Liver (tissue), 8 donors: ENCODE measurements at regions not wholly inside any gene's neighbourhood (a gene's known extent, or its start where the extent isn't known, plus 50 kb on each side); places are given as distances from the start of the nearest gene placed in this dataset.

Experiments used
- DNase-seq: peaks from one replicate; pipeline ENCODE4 v3.0.0-alpha.2; 2017; ENCODE audit warnings: low spot score
- H3K27ac ChIP-seq, 2 donors: one replicate each; pipeline ENCODE4 v1.7.0; 2013; ENCODE audit warnings: inconsistent platforms in 2 of 2, low read length in 2 of 2, control low read depth in 1 of 2, low read depth in 1 of 2, mild to moderate bottlenecking in 1 of 2
- H3K27me3 ChIP-seq, 4 donors: one replicate each; pipeline versions ENCODE4 v1.6.1 to v1.7.0; 2013; ENCODE audit warnings: low read length in 3 of 4, inconsistent platforms in 1 of 4, mild to moderate bottlenecking in 1 of 4, moderate library complexity in 1 of 4; ENCODE audit not compliant: control insufficient read depth in 4 of 4, insufficient read depth in 4 of 4
- H3K36me3 ChIP-seq, 4 donors: one replicate each; pipeline versions ENCODE4 v1.6.1 to v1.7.0; 2013; ENCODE audit warnings: low read length in 3 of 4, mild to moderate bottlenecking in 3 of 4, low read depth in 1 of 4, moderate library complexity in 1 of 4; ENCODE audit not compliant: control insufficient read depth in 4 of 4, insufficient read depth in 3 of 4
- H3K4me1 ChIP-seq, 4 donors: one replicate each; pipeline versions ENCODE4 v1.6.1 to v1.7.0; 2013; ENCODE audit warnings: low read length in 3 of 4, mild to moderate bottlenecking in 3 of 4, moderate library complexity in 1 of 4; ENCODE audit not compliant: control insufficient read depth in 4 of 4, insufficient read depth in 4 of 4
- H3K4me3 ChIP-seq, 3 donors: one replicate each; pipeline versions ENCODE4 v1.6.1 to v1.7.0; 2013; ENCODE audit warnings: low read length in 3 of 3, control low read depth in 1 of 3, low read depth in 1 of 3, mild to moderate bottlenecking in 1 of 3
- H3K9ac ChIP-seq, 2 donors: one replicate each; pipeline ENCODE4 v1.7.0; 2013; ENCODE audit warnings: low read length in 2 of 2, mild to moderate bottlenecking in 2 of 2, moderate library complexity in 2 of 2, control low read depth in 1 of 2, low read depth in 1 of 2
- H3K9me3 ChIP-seq, 4 donors: one replicate each; pipeline versions ENCODE4 v1.6.1 to v1.7.0; 2013; ENCODE audit warnings: low read length in 3 of 4; ENCODE audit not compliant: control insufficient read depth in 4 of 4
- CTCF ChIP-seq: fragments of 150-350 bp; IDR thresholded peaks from 2 replicates; pipeline ENCODE4 v1.5.1; 2017; ENCODE audit warnings: improper control_type of control experiment, low read depth, low read length; ENCODE audit not compliant: missing input control
- EGR1 ChIP-seq, 2 donors: IDR thresholded peaks; 2 replicates each; pipeline ENCODE4 v1.6.1; 2016 to 2018; ENCODE audit warnings: antibody characterized with exemption in 2 of 2, low read depth in 2 of 2
- FOXA2 ChIP-seq: IDR thresholded peaks from 2 replicates; pipeline ENCODE4 v1.6.1; 2016; ENCODE audit warnings: antibody characterized with exemption
- GABPA ChIP-seq, 2 donors: IDR thresholded peaks in 1 of 2; conservative IDR thresholded peaks in 1 of 2; 2 replicates each; pipeline ENCODE4 v1.6.1; 2016; ENCODE audit warnings: antibody characterized with exemption in 2 of 2, mild to moderate bottlenecking in 1 of 2, moderate library complexity in 1 of 2
- HNF4A ChIP-seq, 2 donors: conservative IDR thresholded peaks; 2 replicates each; pipeline ENCODE4 v1.6.1; 2016; ENCODE audit warnings: antibody characterized with exemption in 2 of 2, mild to moderate bottlenecking in 2 of 2
- HNF4G ChIP-seq: IDR thresholded peaks from 2 replicates; pipeline ENCODE4 v1.6.1; 2016; ENCODE audit warnings: antibody characterized with exemption
- MAX ChIP-seq: IDR thresholded peaks from 2 replicates; pipeline ENCODE4 v1.6.1; 2016; ENCODE audit warnings: antibody characterized with exemption
- RAD21 ChIP-seq, 2 donors: IDR thresholded peaks; 2 replicates each; pipeline ENCODE4 v1.6.1; 2016; ENCODE audit warnings: antibody characterized with exemption in 2 of 2, mild to moderate bottlenecking in 2 of 2
- SP1 ChIP-seq: IDR thresholded peaks from 2 replicates; pipeline ENCODE4 v1.6.1; 2018; ENCODE audit warnings: antibody characterized with exemption, mild to moderate bottlenecking
- TAF1 ChIP-seq: conservative IDR thresholded peaks from 2 replicates; pipeline ENCODE4 v1.6.1; 2016; ENCODE audit warnings: antibody characterized with exemption, mild to moderate bottlenecking
- YY1 ChIP-seq: IDR thresholded peaks from 2 replicates; pipeline ENCODE4 v1.6.1; 2016; ENCODE audit warnings: antibody characterized with exemption, mild to moderate bottlenecking
- ZBTB33 ChIP-seq: IDR thresholded peaks from 2 replicates; pipeline ENCODE4 v1.6.1; 2016; ENCODE audit warnings: antibody characterized with exemption
- WGBS: extraction: QIAGEN DNeasy Blood & Tissue Kit; methylation state at CpG from one replicate; pipeline ENCODE4 v1.1.7; 2013; 5-methylcytosine and 5-hydroxymethylcytosine counted together
- TF ChIP-seq, protein P1 (sequence below): IDR thresholded peaks from 2 replicates; pipeline ENCODE4 v1.6.1; 2016; ENCODE audit warnings: antibody characterized with exemption
- TF ChIP-seq, protein P2 (sequence below): IDR thresholded peaks from 2 replicates; pipeline ENCODE4 v1.6.1; 2016; ENCODE audit warnings: antibody characterized with exemption, mild to moderate bottlenecking
- donor health status: healthy.
- donor health status: healthy.
- donor health status: healthy.
- donor health status: healthy.
- donor health status: healthy.

DNA sequence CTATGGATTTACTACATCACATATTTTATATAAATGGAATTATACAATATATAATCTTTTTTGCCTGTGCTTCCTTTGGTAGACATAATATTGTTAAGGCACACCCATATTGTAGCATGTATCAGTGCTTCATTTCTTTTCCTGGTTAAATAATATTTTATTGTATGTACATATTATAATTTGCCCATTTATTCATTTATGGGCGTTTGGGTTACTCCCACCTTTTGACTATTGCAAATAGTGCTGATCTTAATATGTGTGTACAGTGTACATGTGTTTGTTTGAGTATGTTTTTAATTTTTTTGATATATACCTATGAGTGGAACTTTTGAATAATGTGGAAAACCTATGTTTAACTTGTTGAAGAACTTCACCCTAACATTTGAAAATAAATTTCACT lies 804.2 kb downstream of the DHX35 start (continued):
- TF ChIP-seq, protein P1, sequence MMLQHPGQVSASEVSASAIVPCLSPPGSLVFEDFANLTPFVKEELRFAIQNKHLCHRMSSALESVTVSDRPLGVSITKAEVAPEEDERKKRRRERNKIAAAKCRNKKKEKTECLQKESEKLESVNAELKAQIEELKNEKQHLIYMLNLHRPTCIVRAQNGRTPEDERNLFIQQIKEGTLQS: no peak
- TF ChIP-seq TAF1: no peak
- no peak for TF ChIP-seq CTCF
- TF ChIP-seq FOXA2: no peak

- Histone ChIP-seq H3K4me1 (peaks cover 0 to 10% (median 2%) of the 10 kb centered on the region in 4 donors), H3K36me3 (no peaks in the 10 kb centered on the region), H3K9me3 (peaks cover 0 to 2% (median 0%) of the 10 kb centered on the region in 4 donors), H3K27me3 (no peaks in the 10 kb centered on the region), H3K9ac (no peak overlapping the region), H3K4me3 (no peak overlapping the region), H3K27ac (no peak overlapping the region)
- DNase-seq: no peak
- TF ChIP-seq, protein P2, sequence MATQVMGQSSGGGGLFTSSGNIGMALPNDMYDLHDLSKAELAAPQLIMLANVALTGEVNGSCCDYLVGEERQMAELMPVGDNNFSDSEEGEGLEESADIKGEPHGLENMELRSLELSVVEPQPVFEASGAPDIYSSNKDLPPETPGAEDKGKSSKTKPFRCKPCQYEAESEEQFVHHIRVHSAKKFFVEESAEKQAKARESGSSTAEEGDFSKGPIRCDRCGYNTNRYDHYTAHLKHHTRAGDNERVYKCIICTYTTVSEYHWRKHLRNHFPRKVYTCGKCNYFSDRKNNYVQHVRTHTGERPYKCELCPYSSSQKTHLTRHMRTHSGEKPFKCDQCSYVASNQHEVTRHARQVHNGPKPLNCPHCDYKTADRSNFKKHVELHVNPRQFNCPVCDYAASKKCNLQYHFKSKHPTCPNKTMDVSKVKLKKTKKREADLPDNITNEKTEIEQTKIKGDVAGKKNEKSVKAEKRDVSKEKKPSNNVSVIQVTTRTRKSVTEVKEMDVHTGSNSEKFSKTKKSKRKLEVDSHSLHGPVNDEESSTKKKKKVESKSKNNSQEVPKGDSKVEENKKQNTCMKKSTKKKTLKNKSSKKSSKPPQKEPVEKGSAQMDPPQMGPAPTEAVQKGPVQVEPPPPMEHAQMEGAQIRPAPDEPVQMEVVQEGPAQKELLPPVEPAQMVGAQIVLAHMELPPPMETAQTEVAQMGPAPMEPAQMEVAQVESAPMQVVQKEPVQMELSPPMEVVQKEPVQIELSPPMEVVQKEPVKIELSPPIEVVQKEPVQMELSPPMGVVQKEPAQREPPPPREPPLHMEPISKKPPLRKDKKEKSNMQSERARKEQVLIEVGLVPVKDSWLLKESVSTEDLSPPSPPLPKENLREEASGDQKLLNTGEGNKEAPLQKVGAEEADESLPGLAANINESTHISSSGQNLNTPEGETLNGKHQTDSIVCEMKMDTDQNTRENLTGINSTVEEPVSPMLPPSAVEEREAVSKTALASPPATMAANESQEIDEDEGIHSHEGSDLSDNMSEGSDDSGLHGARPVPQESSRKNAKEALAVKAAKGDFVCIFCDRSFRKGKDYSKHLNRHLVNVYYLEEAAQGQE: no peak
- no peak for TF ChIP-seq ZBTB33
- no peak for TF ChIP-seq HNF4A (conservative IDR thresholded peaks at IDR 0.05)
- TF ChIP-seq HNF4G: no peak
- no peak for TF ChIP-seq MAX
- TF ChIP-seq YY1: no peak
- TF ChIP-seq RAD21 (IDR thresholded peaks at IDR 0.05): no peak
- no peak for TF ChIP-seq TAF1
- TF ChIP-seq EGR1 (IDR thresholded peaks at IDR 0.05; ENCODE audit: low read depth in 2 of 2): no peak
- TF ChIP-seq FOXA2: no peak
- TF ChIP-seq CTCF: no peak
- no peak for TF ChIP-seq GABPA (IDR thresholded peaks at IDR 0.05 in 1 of 2, conservative IDR thresholded peaks at IDR 0.05 in 1 of 2)
- no peak for TF ChIP-seq SP1
- 89% methylated on average over 9 of the region's 9 CpGs for WGBS
These were observed 800.6 kb downstream of the DHX35 start for GRCh38 chr20:39762716-39763115.
